ENCODE measurements at regions not wholly inside any gene's neighbourhood (a gene's known extent, or its start where the extent isn't known, plus 50 kb on each side); places are given as distances from the start of the nearest gene placed in this dataset.
A peak's percentile ranks its signal among the peaks of the same experiment; 100 is the strongest.

DNA sequence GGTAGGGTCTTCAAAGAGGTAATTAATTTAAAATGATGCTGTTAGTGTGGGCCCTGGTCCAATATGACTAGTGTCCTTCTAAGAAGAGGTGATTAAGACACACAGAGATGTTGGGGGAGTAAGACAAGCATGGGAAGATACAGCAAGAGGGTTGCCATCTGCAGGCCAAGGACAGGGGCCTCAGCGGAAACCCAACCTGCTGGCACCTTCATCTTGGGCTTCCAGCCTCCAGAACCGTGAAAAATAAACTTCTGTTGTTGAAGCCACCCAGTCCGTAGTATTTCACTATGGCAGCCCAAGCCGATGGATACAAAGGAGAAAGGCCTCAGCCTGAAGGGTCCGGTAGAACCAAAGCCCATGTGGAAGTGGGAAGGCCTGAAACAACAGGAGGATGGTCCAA lies 161.7 kb upstream of the UBE2E1 start:
- ATAC-seq (replicated peaks in 1 of 2) (no peak), DNase-seq (no peak)
- no peak overlapping the region for H3K27ac Mint-ChIP-seq
- H3K27me3 Mint-ChIP-seq (ENCODE audit: low read depth): no peaks in the 10 kb centered on the region
- no peaks in the 10 kb centered on the region for H3K9me3 Mint-ChIP-seq
- H3K4me3 Mint-ChIP-seq: no peak overlapping the region
- no peaks in the 10 kb centered on the region for H3K4me1 Mint-ChIP-seq (ENCODE audit: low read depth)
- H3K36me3 Mint-ChIP-seq (ENCODE audit: insufficient read depth in 2 of 2): no peaks in the 10 kb centered on the region

DNA sequence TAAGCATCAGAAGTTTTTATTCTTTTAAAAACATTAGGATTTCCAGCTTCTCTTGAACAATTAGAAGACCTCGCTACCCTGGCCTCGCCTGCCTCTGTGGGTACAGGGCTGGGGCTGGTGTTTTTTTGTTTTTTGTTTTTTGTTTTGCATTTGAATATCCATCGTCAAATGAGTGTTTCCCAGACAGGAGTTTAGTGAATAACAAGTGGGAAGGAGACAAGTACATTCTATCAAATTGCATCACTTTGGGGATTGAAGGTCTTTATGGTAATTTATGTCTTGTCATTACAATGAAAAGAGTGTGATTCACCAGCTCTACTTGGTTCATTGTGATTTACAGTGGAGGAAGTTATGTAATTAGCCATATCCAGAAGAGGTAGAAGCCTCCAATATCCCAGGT lies 161.1 kb upstream of the UBE2E1 start:
- Mint-ChIP-seq H3K4me3 (no peak overlapping the region), H3K9me3 (no peaks in the 10 kb centered on the region), H3K27ac (no peak overlapping the region), H3K36me3 (ENCODE audit: insufficient read depth in 2 of 2) (no peaks in the 10 kb centered on the region), H3K4me1 (ENCODE audit: low read depth) (no peaks in the 10 kb centered on the region), H3K27me3 (ENCODE audit: low read depth) (no peaks in the 10 kb centered on the region)
- ATAC-seq (replicated peaks in 1 of 2): no peak
- DNase-seq: no peak

DNA sequence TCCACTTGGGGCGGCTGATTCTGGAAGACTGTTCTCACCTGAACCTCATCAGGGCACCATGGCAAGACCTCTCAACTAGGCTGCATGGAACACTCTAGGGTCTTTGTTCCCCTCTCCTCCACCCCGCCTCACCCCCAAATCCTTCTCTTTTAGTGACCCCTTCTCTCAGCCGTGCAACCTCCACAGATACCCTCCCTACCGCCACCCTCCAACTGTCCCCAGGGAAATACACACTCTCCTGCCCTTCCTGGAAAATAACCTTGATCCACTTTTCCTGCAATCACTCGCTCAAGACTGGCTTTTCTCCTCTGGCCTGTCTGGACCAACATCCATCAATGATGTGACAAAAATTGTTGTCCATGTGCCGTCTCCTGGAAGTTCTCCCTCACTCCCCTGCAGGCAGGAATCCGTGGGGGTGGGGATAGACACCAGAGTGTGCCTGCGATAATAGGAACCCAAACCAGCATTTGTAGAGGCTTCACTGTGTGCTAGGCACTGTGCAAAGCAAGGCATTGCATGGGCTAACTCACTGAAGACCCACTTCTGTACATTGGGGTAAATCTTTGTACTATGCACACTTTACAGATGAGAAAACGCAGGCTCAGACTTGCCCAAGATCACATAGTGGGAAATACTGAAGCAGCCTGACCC lies 160.1 kb upstream of the UBE2E1 start:
- no peak for ATAC-seq (replicated peaks in 1 of 2)
- peaks cover 6% of the 10 kb centered on the region for H3K4me1 Mint-ChIP-seq (ENCODE audit: low read depth)

DNA sequence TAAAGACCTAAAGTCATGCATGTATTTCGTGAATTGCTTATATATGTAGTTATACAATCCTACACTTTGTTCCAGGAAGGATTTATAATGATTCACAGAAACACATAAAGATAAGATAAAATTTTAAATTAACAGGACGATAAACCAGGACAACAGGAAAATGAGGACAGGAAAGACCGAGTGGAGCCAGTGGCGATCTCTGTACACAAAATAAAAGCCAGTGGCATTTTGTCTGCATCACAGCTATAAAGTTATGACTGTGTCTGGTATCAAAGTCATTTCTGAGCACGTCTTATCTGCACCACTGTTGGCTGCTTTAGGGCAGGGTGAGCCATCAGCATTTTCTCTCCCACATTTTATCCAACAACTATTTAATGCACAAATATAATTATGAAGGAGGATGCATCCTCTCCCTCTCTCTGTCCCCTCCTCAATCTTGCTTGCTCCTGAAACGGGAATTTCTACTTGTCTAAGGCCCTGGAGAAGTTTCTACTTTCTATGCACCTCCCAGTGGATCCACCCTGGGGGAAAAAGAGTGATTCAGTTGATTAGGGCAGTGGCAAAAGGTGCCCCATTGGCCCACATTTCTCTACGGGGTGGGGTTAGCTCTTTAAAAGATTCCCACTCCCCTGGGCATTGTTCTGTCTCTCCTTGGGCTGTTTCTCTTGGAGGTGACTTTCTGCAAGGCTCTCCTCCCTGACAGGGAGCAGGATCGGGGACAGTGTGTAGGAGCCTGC lies 159.4 kb upstream of the UBE2E1 start:
- Mint-ChIP-seq H3K9me3 (no peaks in the 10 kb centered on the region), H3K36me3 (ENCODE audit: insufficient read depth in 2 of 2) (no peaks in the 10 kb centered on the region)

More for the DNA sequence above, 160.1 kb upstream of the UBE2E1 start:
- DNase-seq: no peak
- H3K36me3 Mint-ChIP-seq (ENCODE audit: insufficient read depth in 2 of 2): no peaks in the 10 kb centered on the region
- H3K27ac Mint-ChIP-seq: no peak overlapping the region
- peaks cover 7% of the 10 kb centered on the region for H3K27me3 Mint-ChIP-seq (ENCODE audit: low read depth)
- H3K4me3 Mint-ChIP-seq: no peak overlapping the region
- no peaks in the 10 kb centered on the region for H3K9me3 Mint-ChIP-seq

DNA sequence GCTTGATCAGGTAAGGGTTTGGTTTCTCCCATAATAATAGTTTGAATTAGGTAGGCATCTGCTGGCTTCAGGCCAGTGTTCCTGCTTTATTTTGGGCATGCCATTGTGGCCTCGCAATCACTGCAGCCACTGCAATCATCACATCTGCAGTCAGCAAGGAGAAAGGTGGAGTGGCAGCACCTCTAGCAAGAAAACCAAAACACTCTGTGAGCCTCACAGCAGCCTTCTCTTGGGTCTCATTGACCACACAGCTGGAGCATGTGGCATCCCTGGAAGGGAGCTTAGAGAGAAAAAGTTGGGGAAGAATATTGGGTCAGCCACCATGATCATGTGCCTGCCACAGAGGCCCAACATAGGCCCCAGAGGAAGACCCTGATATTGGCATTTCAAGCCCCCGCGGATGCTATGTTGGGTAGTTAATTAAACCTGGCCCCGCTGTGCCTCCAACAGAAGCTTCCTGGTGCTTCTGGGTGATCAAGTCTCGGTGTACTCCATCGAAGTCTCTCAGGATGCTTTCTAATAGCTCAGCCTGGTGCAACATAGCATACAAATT lies 158.0 kb upstream of the UBE2E1 start:
- no peaks in the 10 kb centered on the region for H3K36me3 Mint-ChIP-seq (ENCODE audit: insufficient read depth in 2 of 2)
- DNase-seq (no peak), ATAC-seq (replicated peaks in 1 of 2) (no peak)
- H3K9me3 Mint-ChIP-seq: no peaks in the 10 kb centered on the region
- peaks cover 6% of the 10 kb centered on the region for H3K4me1 Mint-ChIP-seq (ENCODE audit: low read depth)
- H3K4me3 Mint-ChIP-seq: no peak overlapping the region
- H3K27me3 Mint-ChIP-seq (ENCODE audit: low read depth): peaks cover 7% of the 10 kb centered on the region
- no peak overlapping the region for H3K27ac Mint-ChIP-seq

More for the DNA sequence above, 159.4 kb upstream of the UBE2E1 start:
- Mint-ChIP-seq H3K27ac (no peak overlapping the region), H3K4me3 (no peak overlapping the region), H3K4me1 (ENCODE audit: low read depth) (peaks cover 6% of the 10 kb centered on the region), H3K27me3 (ENCODE audit: low read depth) (peaks cover 7% of the 10 kb centered on the region)
- DNase-seq: no peak
- no peak for ATAC-seq (replicated peaks in 1 of 2)

DNA sequence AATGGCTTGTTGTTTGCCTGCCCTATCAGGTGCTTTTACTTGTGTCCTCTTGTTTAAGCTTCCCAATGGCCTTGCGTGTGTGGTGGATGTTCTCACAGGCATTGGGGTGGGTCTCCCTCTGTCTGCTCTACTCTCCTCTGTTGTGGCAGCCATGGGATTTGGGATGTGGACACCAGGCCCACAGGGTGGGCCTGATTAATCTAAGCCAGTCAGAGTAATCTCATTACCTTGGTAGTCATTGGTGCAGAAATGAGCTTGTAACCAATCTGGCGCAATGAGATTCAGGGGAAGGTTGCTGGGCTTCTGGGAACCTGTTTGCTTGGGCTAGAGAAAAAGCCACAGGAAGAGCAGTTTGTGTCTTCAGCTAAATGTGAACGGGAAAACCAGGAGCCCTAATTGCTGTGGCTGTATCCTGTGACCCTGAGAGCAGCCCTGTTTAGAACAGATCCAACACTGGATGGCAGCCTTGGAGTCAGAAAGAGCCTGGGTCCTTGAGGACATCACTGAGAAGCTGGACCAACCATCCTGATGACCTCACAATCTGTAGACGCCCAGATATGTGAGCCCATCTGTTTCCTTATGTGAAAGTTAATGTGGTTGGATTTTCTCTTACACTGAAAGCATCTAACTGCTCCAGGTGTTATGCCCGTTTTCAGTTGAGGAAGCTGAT lies 157.3 kb upstream of the UBE2E1 start:
- H3K9me3 Mint-ChIP-seq: no peaks in the 10 kb centered on the region
- H3K27ac Mint-ChIP-seq: no peak overlapping the region
- no peak overlapping the region for H3K4me3 Mint-ChIP-seq
- ATAC-seq (replicated peaks in 1 of 2): no peak
- DNase-seq: no peak
- H3K4me1 Mint-ChIP-seq (ENCODE audit: low read depth): peaks cover 6% of the 10 kb centered on the region
- no peaks in the 10 kb centered on the region for H3K36me3 Mint-ChIP-seq (ENCODE audit: insufficient read depth in 2 of 2)
- peaks cover 7% of the 10 kb centered on the region for H3K27me3 Mint-ChIP-seq (ENCODE audit: low read depth)

DNA sequence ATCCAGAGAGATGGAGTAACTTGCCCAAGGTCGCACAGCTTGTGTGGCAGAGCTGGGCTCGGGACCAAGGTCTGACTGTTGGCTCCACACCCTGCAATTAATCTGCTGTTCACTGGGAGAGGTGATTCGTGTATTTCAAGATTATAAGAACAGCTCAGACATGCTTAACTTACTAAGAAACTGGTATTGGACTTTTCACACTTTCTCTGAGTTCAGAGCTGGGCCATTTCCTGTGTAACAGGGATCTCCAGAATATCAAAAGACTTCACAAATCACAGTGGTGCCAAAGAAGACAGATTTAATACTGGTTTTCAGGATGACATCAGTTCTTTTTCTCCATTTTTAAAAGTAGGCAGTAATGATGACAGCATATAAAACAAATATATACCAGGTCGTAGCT lies 156.8 kb upstream of the UBE2E1 start:
- Mint-ChIP-seq H3K4me1 (ENCODE audit: low read depth) (peaks cover 6% of the 10 kb centered on the region), H3K27ac (no peak overlapping the region), H3K36me3 (ENCODE audit: insufficient read depth in 2 of 2) (no peaks in the 10 kb centered on the region), H3K9me3 (no peaks in the 10 kb centered on the region), H3K4me3 (no peak overlapping the region), H3K27me3 (ENCODE audit: low read depth) (peaks cover 7% of the 10 kb centered on the region)
- DNase-seq: no peak
- no peak for ATAC-seq (replicated peaks in 1 of 2)

DNA sequence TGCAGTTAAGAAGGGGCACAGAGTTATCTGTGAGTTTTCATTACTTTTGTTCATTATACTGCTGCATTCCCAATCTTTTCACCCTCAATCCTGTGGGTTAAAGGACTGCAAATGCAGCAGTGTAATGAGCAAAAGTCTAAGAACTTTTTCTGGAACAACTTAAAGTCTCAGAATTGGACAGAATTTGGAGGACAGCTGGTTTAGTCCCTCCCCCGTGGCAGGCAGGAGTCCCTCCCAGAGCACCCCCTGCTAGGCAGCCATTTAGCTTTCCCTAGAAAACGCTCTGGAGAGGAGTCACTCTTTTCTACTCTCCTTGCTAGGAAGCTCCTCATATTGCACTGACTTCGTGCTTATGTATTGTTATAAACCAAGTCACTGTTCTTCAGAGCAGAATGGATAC lies 156.3 kb upstream of the UBE2E1 start:
- Mint-ChIP-seq H3K36me3 (ENCODE audit: insufficient read depth in 2 of 2) (no peaks in the 10 kb centered on the region), H3K27ac (no peak overlapping the region), H3K9me3 (peaks cover 0 to 1% of the 10 kb centered on the region in 2 donors), H3K4me3 (no peak overlapping the region), H3K27me3 (ENCODE audit: low read depth) (peaks cover 7% of the 10 kb centered on the region), H3K4me1 (ENCODE audit: low read depth) (peaks cover 6% of the 10 kb centered on the region)
- DNase-seq (no peak), ATAC-seq (replicated peaks in 1 of 2) (no peak)

DNA sequence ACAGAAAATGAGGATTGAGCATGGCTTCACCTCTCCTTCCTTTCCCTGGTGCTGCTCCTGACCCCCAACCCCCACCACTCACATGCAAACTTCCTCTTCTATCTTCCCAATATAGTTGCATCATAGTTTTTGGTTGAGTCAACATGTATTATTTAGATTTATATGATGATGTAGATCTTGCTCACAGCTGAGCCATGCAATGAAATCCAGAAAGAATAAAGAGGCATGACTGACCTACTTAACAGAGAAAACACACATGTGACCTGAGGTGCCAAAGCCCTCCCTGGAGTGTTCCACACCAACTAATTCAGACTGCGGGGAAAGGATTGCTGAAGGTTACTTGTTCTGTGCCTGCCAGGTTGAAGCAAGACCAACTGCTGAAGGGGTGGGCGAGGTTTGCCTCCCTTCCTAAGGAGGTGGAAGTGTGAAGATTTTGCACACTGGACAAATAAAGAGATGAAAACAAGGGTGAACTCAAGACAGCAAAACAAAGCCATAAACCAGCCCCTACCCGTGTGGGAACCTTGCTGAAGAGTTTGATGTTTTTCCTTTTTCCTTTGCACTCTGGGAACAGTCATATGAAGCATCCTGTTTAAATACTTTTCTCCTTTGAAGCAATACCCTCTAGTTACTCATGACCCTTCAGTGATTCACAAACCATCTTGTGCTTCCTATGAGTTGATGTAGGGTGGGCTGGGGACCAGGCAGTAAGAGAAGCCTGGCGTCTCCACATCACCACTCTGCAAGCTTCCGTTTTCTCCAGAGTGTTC lies 155.2 kb upstream of the UBE2E1 start:
- Mint-ChIP-seq H3K4me3 (no peak overlapping the region), H3K4me1 (ENCODE audit: low read depth) (peaks cover 6% of the 10 kb centered on the region), H3K27me3 (ENCODE audit: low read depth) (peaks cover 7% of the 10 kb centered on the region), H3K36me3 (ENCODE audit: insufficient read depth in 2 of 2) (peaks cover 0 to under 1% of the 10 kb centered on the region in 2 donors), H3K27ac (no peak overlapping the region), H3K9me3 (peaks cover under 1 to 1% of the 10 kb centered on the region in 2 donors)
- peak in 1 of 2 donors; percentile 39 for ATAC-seq (replicated peaks in 1 of 2)
- DNase-seq: no peak

DNA sequence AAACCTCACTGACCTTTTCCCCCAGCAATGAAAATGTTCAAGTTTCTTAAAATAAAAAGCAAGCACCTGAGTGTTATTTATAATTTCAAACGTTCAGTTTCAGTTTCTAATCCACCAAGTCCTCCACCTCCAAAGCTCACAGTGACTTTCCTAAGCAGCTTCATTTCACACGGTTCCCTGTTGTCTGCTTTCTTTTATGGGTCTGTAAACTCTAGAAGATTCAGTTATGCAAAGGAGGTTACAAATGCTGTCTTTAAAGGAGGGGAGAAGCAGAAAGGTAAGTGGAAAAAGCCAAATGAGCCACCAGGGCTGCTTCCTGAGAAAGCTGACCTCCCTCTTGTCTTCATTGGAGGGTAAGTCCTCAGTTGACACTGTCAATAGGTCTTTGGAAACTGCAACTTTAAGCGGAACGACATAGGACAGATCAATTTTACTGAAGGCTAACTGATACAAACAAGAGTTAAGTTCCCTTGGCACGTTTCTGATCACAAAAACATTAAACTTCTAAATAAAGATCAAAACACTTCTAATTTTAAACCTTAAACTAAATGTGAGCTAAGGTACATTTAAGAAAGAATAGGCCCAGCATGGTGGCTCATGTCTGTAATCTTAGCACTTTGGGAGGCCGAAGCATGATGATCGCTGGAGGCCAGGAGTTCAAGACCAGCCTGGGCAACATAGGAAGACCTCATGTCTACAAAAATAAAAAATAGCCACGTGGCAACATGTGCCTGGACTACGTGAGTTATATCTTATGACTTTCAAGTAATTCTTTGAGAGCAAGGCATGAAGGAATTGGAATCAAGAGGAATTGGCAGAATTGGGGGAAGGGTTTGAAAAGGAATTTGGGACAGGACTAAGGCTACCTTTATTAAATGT lies 151.9 kb upstream of the UBE2E1 start:
- peaks cover 6% of the 10 kb centered on the region for H3K4me1 Mint-ChIP-seq (ENCODE audit: low read depth)
- no peak for ATAC-seq (replicated peaks in 1 of 2)

DNA sequence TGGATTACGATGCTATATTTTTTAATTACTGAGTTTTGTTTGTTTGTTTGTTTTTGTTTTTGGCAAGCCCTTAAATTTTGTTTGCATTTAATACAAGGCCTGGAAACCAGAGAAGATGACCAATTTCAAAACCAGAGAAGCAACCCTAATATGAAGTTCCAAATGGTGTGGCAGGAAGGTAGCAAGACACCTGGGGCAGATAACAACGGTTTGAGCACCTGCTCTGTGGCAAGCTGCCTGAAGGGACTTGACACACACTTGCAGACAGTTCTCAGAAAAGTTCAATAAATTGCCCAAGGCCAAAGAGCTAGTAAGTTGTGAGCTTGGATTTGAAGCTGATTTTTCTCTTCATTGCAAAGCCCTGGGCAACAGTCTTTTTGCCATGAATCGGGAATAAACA lies 151.2 kb upstream of the UBE2E1 start:
- H3K4me1 Mint-ChIP-seq (ENCODE audit: low read depth): peaks cover 10% of the 10 kb centered on the region
- H3K27me3 Mint-ChIP-seq (ENCODE audit: low read depth): peaks cover 7% of the 10 kb centered on the region
- no peak overlapping the region for H3K4me3 Mint-ChIP-seq

More for the DNA sequence above, 151.9 kb upstream of the UBE2E1 start:
- no peak overlapping the region for H3K27ac Mint-ChIP-seq
- no peak overlapping the region for H3K4me3 Mint-ChIP-seq
- no peak for DNase-seq
- H3K9me3 Mint-ChIP-seq: peaks cover 4 to 6% of the 10 kb centered on the region in 2 donors
- peaks cover 0 to 3% of the 10 kb centered on the region in 2 donors for H3K36me3 Mint-ChIP-seq (ENCODE audit: insufficient read depth in 2 of 2)
- peaks cover 7% of the 10 kb centered on the region for H3K27me3 Mint-ChIP-seq (ENCODE audit: low read depth)

DNA sequence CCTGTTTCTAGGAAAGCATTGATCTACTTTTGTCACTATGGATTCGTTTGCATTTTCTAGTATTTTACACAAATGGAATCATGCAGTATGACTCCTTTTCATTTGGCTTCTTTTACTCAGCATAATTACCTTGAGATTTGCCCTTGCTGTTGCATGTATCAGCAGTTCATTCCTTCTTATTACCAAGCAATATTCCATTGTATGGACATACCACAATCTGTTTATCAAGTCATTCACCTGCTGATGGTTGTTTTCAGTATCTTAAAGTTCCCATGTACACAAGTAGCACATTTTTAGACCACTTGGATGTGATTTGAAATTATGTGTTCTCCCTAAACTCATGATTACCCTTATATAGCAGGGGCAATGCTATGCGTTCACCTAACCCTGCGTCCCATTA lies 150.0 kb upstream of the UBE2E1 start:
- no peak overlapping the region for H3K27ac Mint-ChIP-seq
- peaks cover 0 to 3% of the 10 kb centered on the region in 2 donors for H3K36me3 Mint-ChIP-seq (ENCODE audit: insufficient read depth in 2 of 2)
- DNase-seq: no peak
- peaks cover 7% of the 10 kb centered on the region for H3K4me1 Mint-ChIP-seq (ENCODE audit: low read depth)
- H3K9me3 Mint-ChIP-seq: peaks cover 4 to 6% of the 10 kb centered on the region in 2 donors
- ATAC-seq (replicated peaks in 1 of 2): no peak
- H3K4me3 Mint-ChIP-seq: no peak overlapping the region
- H3K27me3 Mint-ChIP-seq (ENCODE audit: low read depth): peaks cover 11% of the 10 kb centered on the region

More for the DNA sequence above, 151.2 kb upstream of the UBE2E1 start:
- DNase-seq (no peak), ATAC-seq (replicated peaks in 1 of 2) (no peak)
- Mint-ChIP-seq H3K36me3 (ENCODE audit: insufficient read depth in 2 of 2) (peaks cover 0 to 3% of the 10 kb centered on the region in 2 donors), H3K9me3 (peaks cover 4 to 6% of the 10 kb centered on the region in 2 donors), H3K27ac (no peak overlapping the region)

All from activated T-cell treated with anti-CD3 and anti-CD28 coated beads, Interleukin-2, amount 50 U/mL, for 72 hours (primary cell).